Esophagus (tissue), 2 donors: ENCODE measurements at regions not wholly inside any gene's neighbourhood (a gene's known extent, or its start where the extent isn't known, plus 50 kb on each side); places are given as distances from the start of the nearest gene placed in this dataset.

Experiments
- H3K27ac ChIP-seq, 2 donors: one replicate each; pipeline ENCODE4 v1.5.1; 2013; ENCODE audit warnings: low read depth in 2 of 2, mild to moderate bottlenecking in 2 of 2, inconsistent platforms in 1 of 2, low read length in 1 of 2, moderate library complexity in 1 of 2
- H3K27me3 ChIP-seq, 2 donors: one replicate each; pipeline ENCODE4 v1.6.1; 2013; ENCODE audit warnings: low read length in 2 of 2, control low read depth in 1 of 2, mild to moderate bottlenecking in 1 of 2; ENCODE audit not compliant: insufficient read depth in 2 of 2, control insufficient read depth in 1 of 2
- H3K36me3 ChIP-seq, 2 donors: one replicate each; pipeline ENCODE4 v1.6.1; 2013; ENCODE audit warnings: low read length in 1 of 2; ENCODE audit not compliant: control insufficient read depth in 2 of 2, insufficient read depth in 2 of 2
- H3K4me1 ChIP-seq, 2 donors: one replicate each; pipeline ENCODE4 v1.6.1; 2013; ENCODE audit warnings: low read length in 1 of 2; ENCODE audit not compliant: control insufficient read depth in 2 of 2, insufficient read depth in 2 of 2
- H3K4me3 ChIP-seq, 2 donors: one replicate each; pipeline ENCODE4 v1.5.1; 2013; ENCODE audit warnings: low read length in 2 of 2, mild to moderate bottlenecking in 2 of 2, low read depth in 1 of 2, moderate library complexity in 1 of 2
- H3K9me3 ChIP-seq, 2 donors: one replicate each; pipeline ENCODE4 v1.6.1; 2013; ENCODE audit warnings: mild to moderate bottlenecking in 2 of 2, low read depth in 1 of 2, low read length in 1 of 2, moderate library complexity in 1 of 2; ENCODE audit not compliant: control insufficient read depth in 2 of 2, insufficient read depth in 1 of 2
- WGBS, 2 donors: extraction: QIAGEN DNeasy Blood & Tissue Kit; methylation state at CpG; one replicate each; pipeline ENCODE4 v1.1.7; 2013; 5-methylcytosine and 5-hydroxymethylcytosine counted together
- donor health status: healthy with polysubstance abuse.
- donor health status: Bipolar disorder and iron deficiency.

DNA sequence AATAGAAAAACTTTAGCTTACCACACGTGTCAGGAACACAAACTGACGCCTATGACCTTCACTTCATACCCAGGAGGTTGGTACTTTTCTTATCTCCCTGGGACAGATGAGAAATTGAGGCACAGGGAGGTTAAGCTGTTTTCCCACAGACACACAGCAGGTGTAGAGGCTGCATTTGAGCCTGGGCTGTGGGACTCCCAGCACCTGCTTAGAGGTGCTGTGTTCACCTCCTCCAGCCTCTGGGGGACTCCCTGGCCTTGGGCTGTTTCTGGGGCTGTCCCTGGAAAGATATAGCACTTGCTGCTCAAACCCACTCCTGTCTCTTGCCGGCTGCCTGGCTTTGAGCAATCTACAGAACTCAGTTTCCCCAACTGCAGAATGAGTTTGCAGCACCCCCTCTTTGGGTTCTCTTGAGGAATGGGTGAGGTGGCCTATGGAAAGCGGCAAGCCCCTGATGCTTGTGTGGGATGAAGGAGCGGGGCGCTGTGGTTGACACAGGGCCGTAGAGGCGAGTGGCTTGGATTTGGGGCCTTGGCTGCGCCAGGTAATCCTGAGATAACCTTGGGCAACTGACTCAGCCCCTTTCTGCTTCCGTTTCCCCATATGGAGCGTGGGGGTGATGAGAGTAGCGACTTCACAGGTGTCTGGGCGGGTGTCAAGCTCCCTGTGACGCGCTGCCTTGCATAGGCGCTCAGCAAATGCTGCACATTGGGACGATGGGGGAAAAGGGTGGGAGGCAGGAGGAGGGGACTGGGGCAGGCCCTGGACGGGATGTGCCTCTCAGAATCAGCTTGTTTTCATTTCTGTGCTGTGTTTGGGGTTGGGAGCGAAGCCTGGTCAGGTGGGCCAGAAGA, 104.5 kb upstream of the CIBAR2 start:
- H3K4me1 ChIP-seq, result peaks cover 0 to 2% of the 10 kb centered on the region in 2 donors

DNA sequence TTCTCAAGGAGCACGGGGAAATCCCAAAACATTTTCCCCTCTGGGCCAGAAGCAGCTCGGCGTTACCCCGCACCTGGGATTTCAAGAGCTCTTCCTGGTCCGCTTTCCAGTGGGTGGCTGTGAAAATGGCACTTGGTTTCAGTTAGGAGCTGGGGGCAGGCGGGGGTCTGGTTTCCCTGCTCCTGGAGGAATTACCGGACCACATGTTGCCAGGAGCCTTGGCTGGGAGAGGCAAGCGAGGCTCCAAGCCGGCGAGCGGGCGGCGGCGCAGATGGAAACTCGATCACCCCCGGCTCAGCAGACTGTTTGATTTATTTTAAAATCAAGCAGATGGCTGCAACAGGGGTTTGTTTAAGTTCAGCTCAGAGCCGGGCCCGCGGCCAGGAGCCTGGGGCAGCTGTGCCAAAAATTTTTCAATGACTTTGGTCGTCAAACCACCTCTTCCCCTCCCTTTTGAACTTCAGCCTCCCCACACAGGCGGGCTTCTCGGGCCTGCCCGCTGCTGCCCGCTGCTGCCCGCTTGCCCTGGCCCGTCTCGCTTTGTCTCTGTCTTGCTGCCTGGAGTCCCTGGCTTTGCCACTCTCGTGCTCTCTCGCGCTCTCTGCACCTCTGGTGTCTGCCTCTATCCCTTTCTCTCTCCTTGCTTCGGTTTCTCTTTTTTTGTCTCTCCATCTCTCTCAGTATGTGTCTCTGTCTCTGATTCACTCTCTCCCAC, 108.0 kb upstream of the CIBAR2 start:
- Histone ChIP-seq H3K4me3 (peak overlapping the region in 1 of 2 donors; percentile 4), H3K27ac (peak overlapping the region; percentile 11 to 36), H3K27me3 (no peaks in the 10 kb centered on the region), H3K4me1 (peaks cover 0 to 2% of the 10 kb centered on the region in 2 donors), H3K9me3 (no peaks in the 10 kb centered on the region), H3K36me3 (no peaks in the 10 kb centered on the region)
- WGBS, 2 donors, result 12 to 18% methylated on average over 31 of the region's 31 CpGs

More for the DNA sequence above, 104.5 kb upstream of the CIBAR2 start:
- H3K27ac ChIP-seq, result no peak overlapping the region
- WGBS, 2 donors, result 83 to 89% methylated on average over 19 of the region's 19 CpGs
- H3K27me3 ChIP-seq, result no peaks in the 10 kb centered on the region
- H3K9me3 ChIP-seq, result no peaks in the 10 kb centered on the region
- no peak overlapping the region for H3K4me3 ChIP-seq
- H3K36me3 ChIP-seq, result no peaks in the 10 kb centered on the region

GRCh38 chr16:85220964-85221731, 108.9 kb upstream of the CIBAR2 start:
- H3K4me1 ChIP-seq, result peaks cover 0 to 2% of the 10 kb centered on the region in 2 donors
- H3K27ac ChIP-seq, result no peak overlapping the region
- no peak overlapping the region for H3K4me3 ChIP-seq
- WGBS, 2 donors, result 69 to 70% methylated on average over 25 to 27 of the region's 27 CpGs
- H3K27me3 ChIP-seq, result no peaks in the 10 kb centered on the region
- H3K9me3 ChIP-seq, result no peaks in the 10 kb centered on the region
- no peaks in the 10 kb centered on the region for H3K36me3 ChIP-seq

DNA sequence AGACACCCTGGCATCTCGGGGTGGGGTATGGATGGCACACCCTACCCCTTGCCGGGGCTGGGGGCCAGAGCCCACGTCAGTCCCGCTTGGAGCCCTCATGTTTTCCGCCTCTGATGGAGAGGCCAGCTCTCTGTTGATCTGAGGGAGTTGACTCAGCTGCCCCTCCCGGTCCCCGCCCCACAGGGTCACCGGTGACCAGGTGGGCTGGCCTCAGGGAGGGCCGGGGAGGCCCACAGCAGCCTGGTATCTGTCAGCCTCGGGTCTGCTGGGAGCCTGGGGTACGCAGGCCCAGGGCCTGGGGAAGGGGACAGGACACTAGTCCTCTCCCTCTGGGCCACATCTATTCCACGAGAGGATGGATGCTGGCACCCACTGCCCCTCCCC, 109.5 kb upstream of the CIBAR2 start:
- Histone ChIP-seq H3K4me1 (peaks cover 0 to 2% of the 10 kb centered on the region in 2 donors), H3K9me3 (no peaks in the 10 kb centered on the region), H3K27me3 (no peaks in the 10 kb centered on the region), H3K36me3 (no peaks in the 10 kb centered on the region), H3K27ac (no peak overlapping the region), H3K4me3 (no peak overlapping the region)
- WGBS, 2 donors, result 66 to 77% methylated on average over 12 of the region's 12 CpGs

DNA sequence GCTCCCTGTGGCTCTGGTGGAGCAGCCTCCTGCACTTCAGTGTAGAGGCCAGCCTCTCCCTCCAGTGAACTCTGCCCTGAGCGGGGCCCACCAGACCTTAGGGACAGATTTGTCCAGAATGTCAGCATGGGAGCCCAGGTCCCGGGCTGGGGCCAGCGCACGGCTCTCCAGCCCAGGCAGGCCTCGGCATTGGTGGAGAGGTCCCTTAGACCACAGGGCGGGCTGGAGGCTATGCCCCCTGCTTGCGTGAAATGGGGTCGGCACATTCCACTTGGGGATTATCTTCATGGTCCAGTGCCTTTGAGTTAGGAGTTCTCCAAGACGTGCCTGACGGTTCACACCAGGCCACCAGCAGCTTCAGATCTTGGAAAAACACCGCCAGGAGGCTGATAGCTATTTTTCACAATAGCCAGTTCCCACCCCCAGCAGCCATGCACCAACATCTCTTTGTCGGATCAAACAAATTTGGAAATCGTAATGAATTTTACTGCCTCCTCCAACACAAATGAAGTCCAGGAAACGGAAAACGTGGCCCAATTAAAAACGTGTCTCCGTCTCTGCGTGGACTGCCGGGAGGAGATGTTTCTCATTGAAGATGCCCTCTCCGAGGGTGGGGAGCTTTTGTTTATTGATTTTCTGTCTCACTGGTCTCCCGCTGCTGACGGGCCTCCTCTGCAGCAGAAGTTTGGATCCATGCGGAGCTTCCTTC, 110.0 kb upstream of the CIBAR2 start:
- Histone ChIP-seq H3K9me3 (no peaks in the 10 kb centered on the region), H3K36me3 (no peaks in the 10 kb centered on the region), H3K4me1 (peaks cover 0 to 2% of the 10 kb centered on the region in 2 donors), H3K4me3 (no peak overlapping the region), H3K27me3 (no peaks in the 10 kb centered on the region), H3K27ac (no peak overlapping the region)
- WGBS, 2 donors, result 87 to 89% methylated on average over 23 of the region's 23 CpGs

DNA sequence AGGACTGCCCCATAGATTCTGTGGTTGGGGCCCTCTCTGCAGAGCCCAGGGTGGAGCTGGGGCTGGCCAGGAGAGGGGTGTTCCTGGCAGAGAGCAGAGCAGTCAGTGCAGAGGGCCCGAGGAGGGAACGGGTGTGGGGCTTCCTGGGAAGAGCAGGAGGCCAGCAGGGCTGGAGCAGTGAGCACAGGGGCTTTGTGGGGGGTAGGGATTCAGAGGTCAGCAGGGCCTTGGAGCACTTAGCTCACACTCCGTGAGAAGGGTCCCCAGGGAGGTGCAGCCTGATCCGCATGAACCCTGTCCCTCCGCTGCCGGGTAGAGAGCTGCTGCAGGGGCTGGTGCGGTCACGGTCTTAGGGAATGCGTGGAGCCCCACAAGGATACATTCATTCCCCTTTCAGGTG, 113.0 kb upstream of the CIBAR2 start:
- no peak overlapping the region for H3K27ac ChIP-seq
- no peaks in the 10 kb centered on the region for H3K9me3 ChIP-seq
- H3K36me3 ChIP-seq, result no peaks in the 10 kb centered on the region
- no peak overlapping the region for H3K4me3 ChIP-seq
- peaks cover 0 to 2% of the 10 kb centered on the region in 2 donors for H3K4me1 ChIP-seq
- no peaks in the 10 kb centered on the region for H3K27me3 ChIP-seq
- WGBS, 2 donors, result 91% methylated on average over 9 of the region's 9 CpGs

DNA sequence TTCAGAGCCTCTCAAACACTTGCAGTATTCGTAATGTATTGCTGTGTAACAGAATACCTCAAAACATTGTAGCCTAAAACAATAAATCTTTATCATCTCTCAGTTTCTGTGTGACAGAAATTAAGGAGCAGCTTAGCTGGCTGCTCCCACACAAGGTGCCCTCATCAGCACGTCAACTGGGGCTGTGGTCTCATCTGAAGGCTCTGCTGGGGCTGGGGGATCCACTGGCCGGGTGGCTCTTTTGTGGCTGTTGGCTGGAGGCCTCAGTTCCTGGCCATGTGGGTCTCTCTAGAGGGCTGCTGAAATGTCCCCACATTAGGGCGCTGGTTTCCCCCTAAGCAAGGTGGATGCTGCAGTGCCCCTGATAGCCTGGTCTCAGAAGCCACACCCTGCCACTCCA, 113.4 kb upstream of the CIBAR2 start:
- Histone ChIP-seq H3K27ac (no peak overlapping the region), H3K36me3 (no peaks in the 10 kb centered on the region), H3K9me3 (no peaks in the 10 kb centered on the region), H3K27me3 (no peaks in the 10 kb centered on the region), H3K4me1 (peaks cover 0 to 2% of the 10 kb centered on the region in 2 donors), H3K4me3 (no peak overlapping the region)
- 91 to 96% methylated on average over 4 of the region's 4 CpGs for WGBS, 2 donors

DNA sequence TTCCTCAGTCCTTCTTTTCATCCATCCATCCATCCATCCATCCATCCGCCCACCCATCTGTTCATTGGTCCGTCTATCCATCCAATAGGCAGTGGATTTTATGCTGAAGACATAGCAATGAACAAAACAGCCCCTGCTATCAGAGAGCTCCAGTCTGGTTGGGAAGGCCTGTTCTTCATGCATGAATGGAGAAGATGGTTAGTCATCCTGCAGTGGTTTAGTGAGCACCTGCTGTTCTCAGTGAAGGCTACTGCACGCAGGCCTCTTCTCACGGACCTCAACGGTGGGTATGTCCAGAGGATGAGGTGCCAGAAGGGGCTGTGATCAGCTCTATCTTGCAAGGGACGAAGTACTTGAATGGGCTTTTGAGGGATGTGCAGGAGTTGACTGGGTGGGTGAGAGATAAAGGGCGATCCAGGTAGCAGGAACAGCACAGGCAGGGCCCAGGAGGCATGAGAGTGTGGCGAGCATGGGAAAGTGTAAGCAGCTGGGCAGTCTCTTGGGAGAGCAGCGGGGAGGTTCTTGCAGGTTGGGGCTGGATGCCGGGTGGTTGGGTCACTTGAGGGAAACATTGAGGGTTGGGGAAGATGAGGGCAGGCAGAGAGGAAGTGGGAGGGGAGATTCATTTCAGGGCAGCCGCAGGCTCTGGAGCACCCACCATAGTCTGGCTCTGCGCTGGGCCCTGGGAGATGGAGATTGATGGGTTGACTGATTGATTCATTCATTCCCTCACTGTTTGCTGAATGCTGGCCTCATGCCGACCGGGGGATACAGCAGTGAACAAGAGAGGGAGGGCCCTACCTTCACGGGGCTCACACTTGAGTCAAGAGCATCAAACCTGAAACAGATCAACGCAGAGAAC, 115.0 kb upstream of the CIBAR2 start:
- WGBS, 2 donors, result 74 to 77% methylated on average over 16 of the region's 16 CpGs
- Histone ChIP-seq H3K27me3 (no peaks in the 10 kb centered on the region), H3K4me3 (no peak overlapping the region), H3K4me1 (peaks cover 0 to 2% of the 10 kb centered on the region in 2 donors), H3K27ac (no peak overlapping the region), H3K9me3 (no peaks in the 10 kb centered on the region), H3K36me3 (no peaks in the 10 kb centered on the region)
